GM23338 (cell line): ENCODE measurements at regions not wholly inside any gene's neighbourhood (a gene's known extent, or its start where the extent isn't known, plus 50 kb on each side); places are given as distances from the start of the nearest gene placed in this dataset.

Experiments
- ATAC-seq: fragments of 200-7000 bp; cut with Tn5 transposase; 3 replicates; pipeline ENCODE4 v1.9.1; 2020
- DNase-seq: peaks from one replicate; pipeline ENCODE4 v3.0.0-alpha.2; 2015; ENCODE audit warnings: low spot score
- H2AFZ ChIP-seq: fragments of 200-600 bp; sonication (generic); 2 replicates; pipeline ENCODE4 v1.8.0; 2016; ENCODE audit warnings: antibody characterized with exemption, mild to moderate bottlenecking, moderate library complexity
- H3F3A ChIP-seq: fragments of 200-600 bp; sonication (generic); replicated peaks from 2 replicates; pipeline ENCODE4 v1.8.0; 2017; ENCODE audit warnings: antibody characterized with exemption, mixed run types, low read depth
- H3K27ac ChIP-seq: fragments of 200-600 bp; sonication (generic); 2 replicates; pipeline ENCODE4 v1.6.1; 2016; ENCODE audit warnings: low read depth
- H3K27me3 ChIP-seq: fragments of 200-600 bp; sonication (generic); 2 replicates; pipeline ENCODE4 v1.8.0; 2016; ENCODE audit warnings: mild to moderate bottlenecking, mixed run types, moderate library complexity; ENCODE audit not compliant: insufficient read depth
- H3K36me3 ChIP-seq: fragments of 200-600 bp; sonication (generic); 2 replicates; pipeline ENCODE4 v1.8.0; 2016; ENCODE audit warnings: mild to moderate bottlenecking; ENCODE audit not compliant: insufficient read depth
- H3K4me1 ChIP-seq: fragments of 200-600 bp; sonication (generic); 2 replicates; pipeline ENCODE4 v1.8.0; 2016; ENCODE audit warnings: mild to moderate bottlenecking, moderate library complexity; ENCODE audit not compliant: insufficient read depth
- H3K4me2 ChIP-seq: fragments of 200-600 bp; sonication (generic); 2 replicates; pipeline ENCODE4 v1.7.1; 2017; ENCODE audit warnings: mixed run types
- H3K4me3 ChIP-seq: fragments of 200-600 bp; sonication (generic); 2 replicates; pipeline ENCODE4 v1.6.1; 2016; ENCODE audit warnings: mixed run types
- H3K79me2 ChIP-seq: fragments of 200-600 bp; sonication (generic); replicated peaks from 2 replicates; pipeline ENCODE4 v1.8.0; 2017; ENCODE audit warnings: mild to moderate bottlenecking; ENCODE audit not compliant: insufficient read depth
- H3K9me2 ChIP-seq: fragments of 200-600 bp; sonication (generic); 2 replicates; pipeline ENCODE4 v1.8.0; 2017; ENCODE audit not compliant: insufficient read depth
- H4K20me1 ChIP-seq: fragments of 200-600 bp; sonication (generic); replicated peaks from 2 replicates; pipeline ENCODE4 v1.8.0; 2017; ENCODE audit warnings: mild to moderate bottlenecking; ENCODE audit not compliant: insufficient read depth
- H3K27ac Mint-ChIP-seq: 2 replicates; pipeline ENCODE4 v1.8.0; 2020; ENCODE audit warnings: inconsistent platforms, mild to moderate bottlenecking, moderate library complexity, mixed read lengths
- H3K27me3 Mint-ChIP-seq: 3 replicates; pipeline ENCODE4 v1.8.0; 2022; ENCODE audit warnings: low read depth, mild to moderate bottlenecking, moderate library complexity, mixed read lengths, inconsistent platforms; ENCODE audit not compliant: insufficient read depth, poor library complexity
- H3K36me3 Mint-ChIP-seq: 3 replicates; pipeline ENCODE4 v1.8.0; 2021; ENCODE audit warnings: low read depth, mild to moderate bottlenecking, inconsistent platforms, moderate library complexity, mixed read lengths
- H3K4me1 Mint-ChIP-seq: 3 replicates; pipeline ENCODE4 v1.8.0; 2020; ENCODE audit warnings: mild to moderate bottlenecking, inconsistent platforms, mixed read lengths
- H3K4me3 Mint-ChIP-seq: 3 replicates; pipeline ENCODE4 v1.8.0; 2021; ENCODE audit warnings: moderate library complexity, mild to moderate bottlenecking, inconsistent platforms, mixed read lengths
- H3K9me3 Mint-ChIP-seq: 3 replicates; pipeline ENCODE4 v1.8.0; 2020; ENCODE audit warnings: moderate library complexity, mild to moderate bottlenecking, inconsistent platforms, mixed read lengths
- CREB1 ChIP-seq: fragments of 250-450 bp; sonication (Bioruptor Pico); IDR thresholded peaks from 2 replicates; pipeline ENCODE4 v1.5.0; 2020; ENCODE audit warnings: low read depth, mild to moderate bottlenecking, moderate library complexity
- ETS1 ChIP-seq: IDR thresholded peaks from 2 replicates; pipeline ENCODE4 v1.6.1; 2016; ENCODE audit warnings: antibody characterized with exemption
- EZH2 ChIP-seq: fragments of 200-600 bp; sonication (generic); IDR thresholded peaks from one replicate; pipeline ENCODE4 v1.8.0; 2017; ENCODE audit warnings: antibody characterized with exemption, mild to moderate bottlenecking, low read depth; ENCODE audit not compliant: unreplicated experiment
- JUNB ChIP-seq: IDR thresholded peaks from one replicate; pipeline ENCODE4 v1.6.1; 2016; ENCODE audit warnings: antibody characterized with exemption; ENCODE audit not compliant: unreplicated experiment
- POLR2AphosphoS5 ChIP-seq: IDR thresholded peaks from 2 replicates; pipeline ENCODE4 v1.6.1; 2016; ENCODE audit warnings: antibody characterized with exemption, low read depth
- ZNF114 ChIP-seq: fragments of 250-450 bp; sonication (Bioruptor Pico); IDR thresholded peaks from 2 replicates; pipeline ENCODE4 v1.5.0; 2020; ENCODE audit warnings: mild to moderate bottlenecking, moderate library complexity
- ZNF331 ChIP-seq: fragments of 250-450 bp; sonication (Bioruptor Pico); IDR thresholded peaks from 2 replicates; pipeline ENCODE4 v1.5.0; 2020; ENCODE audit warnings: low read depth, mild to moderate bottlenecking, moderate library complexity
- ZNF462 ChIP-seq: fragments of 250-450 bp; sonication (Bioruptor Pico); IDR thresholded peaks from 2 replicates; pipeline ENCODE4 v1.5.0; 2020; ENCODE audit warnings: mild to moderate bottlenecking, moderate library complexity

DNA sequence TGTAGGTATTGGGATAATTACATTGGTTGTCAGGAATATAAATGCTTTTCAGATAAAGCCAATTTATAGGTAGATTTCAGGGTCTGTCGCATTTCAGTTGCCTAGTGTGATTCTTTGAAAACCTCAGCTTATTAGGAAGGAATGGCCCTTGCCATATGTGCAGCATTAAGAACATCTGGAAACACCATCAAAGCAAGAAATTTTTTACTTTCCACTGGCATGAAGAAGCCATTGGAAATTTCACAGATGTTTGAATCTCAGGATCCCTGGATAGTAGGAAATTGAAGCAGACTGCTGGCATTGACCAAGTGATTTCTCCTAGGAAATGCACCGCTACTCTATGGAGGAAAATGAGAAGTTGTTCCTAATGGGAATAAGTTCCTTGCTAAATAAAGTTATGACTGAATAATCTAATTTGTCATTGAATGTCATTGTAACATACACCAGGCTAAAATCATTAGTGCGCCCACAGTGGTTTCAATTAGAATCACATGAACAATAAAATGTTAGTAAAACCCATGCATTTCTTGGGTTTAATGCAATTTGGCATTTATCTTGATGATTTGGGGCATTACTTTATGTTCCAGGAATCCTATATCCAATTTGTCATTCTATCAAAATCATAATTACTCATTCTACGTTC is 950.1 kb downstream of the EPHA7 start:
- DNase-seq = no peak
- no peaks in the 10 kb centered on the region; the same call in 1 of the 2 replicates for H3K36me3 ChIP-seq
- H3K4me1 ChIP-seq = 0 out of 2 replicates have a peak, but pooled peaks cover 4% of the 10 kb centered on the region
- no peaks in the 10 kb centered on the region for H3K9me2 ChIP-seq
- Mint-ChIP-seq H3K36me3 (peaks cover 12% of the 10 kb centered on the region; the same call in 2 of the 3 replicates), H3K4me1 (peaks cover 3% of the 10 kb centered on the region; the same call in 2 of the 3 replicates), H3K27ac (no peak overlapping the region), H3K9me3 (peaks cover 22% of the 10 kb centered on the region), H3K4me3 (no peak overlapping the region), H3K27me3 (no peaks in the 10 kb centered on the region)
- no peak overlapping the region for H3K4me3 ChIP-seq
- no peaks in the 10 kb centered on the region for H4K20me1 ChIP-seq
- H3K79me2 ChIP-seq = no peaks in the 10 kb centered on the region
- H3F3A ChIP-seq = no peaks in the 10 kb centered on the region
- no peak for TF ChIP-seq ZNF114
- no peak for TF ChIP-seq POLR2AphosphoS5
- TF ChIP-seq ZNF331 (CRISPR knock-in tag) = no peak
- no peak for TF ChIP-seq JUNB
- no peak for TF ChIP-seq CREB1 (CRISPR knock-in tag)
- TF ChIP-seq EZH2 = no peak
- no peak for TF ChIP-seq ETS1
- no peak for ATAC-seq
- H3K4me2 ChIP-seq = no peak overlapping the region
- H3K27me3 ChIP-seq = no peaks in the 10 kb centered on the region
- H2AFZ ChIP-seq = no peak overlapping the region
- no peak overlapping the region for H3K27ac ChIP-seq

DNA sequence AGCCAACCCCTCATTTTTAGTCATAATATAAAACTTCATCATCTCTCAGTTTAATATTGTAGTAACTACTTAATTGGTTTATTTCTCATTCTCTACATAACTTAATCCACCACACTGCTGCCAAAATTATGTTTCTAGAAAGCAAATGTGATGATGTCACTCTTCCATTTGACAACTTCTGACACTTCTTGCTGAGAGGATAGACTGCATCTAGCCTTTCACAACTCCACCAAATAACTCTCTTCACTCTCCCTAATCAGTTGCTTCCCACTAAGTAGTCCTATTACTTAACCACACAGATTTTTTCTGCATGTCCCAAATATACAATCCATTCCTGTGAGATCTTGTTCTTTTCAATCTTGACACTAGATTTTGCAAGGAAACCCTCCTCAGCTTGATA is 951.3 kb downstream of the EPHA7 start:
- Mint-ChIP-seq H3K9me3 (peaks cover 22% of the 10 kb centered on the region), H3K27me3 (no peaks in the 10 kb centered on the region), H3K4me3 (no peak overlapping the region), H3K36me3 (peaks cover 12% of the 10 kb centered on the region; the same call in 2 of the 3 replicates), H3K4me1 (peaks cover 7% of the 10 kb centered on the region), H3K27ac (no peak overlapping the region)
- H4K20me1 ChIP-seq = no peaks in the 10 kb centered on the region
- H3K36me3 ChIP-seq = no peaks in the 10 kb centered on the region; the same call in 1 of the 2 replicates
- TF ChIP-seq POLR2AphosphoS5 (no peak), ZNF462 (CRISPR knock-in tag) (no peak), ZNF114 (no peak), EZH2 (no peak)
- H3K27ac ChIP-seq = no peak overlapping the region
- DNase-seq (no peak), ATAC-seq (no peak)
- H3K4me3 ChIP-seq = no peak overlapping the region
- no peaks in the 10 kb centered on the region for H3K27me3 ChIP-seq
- H3K79me2 ChIP-seq = no peaks in the 10 kb centered on the region
- no peak overlapping the region for H3K4me2 ChIP-seq
- 0 out of 2 replicates have a peak, but pooled peaks cover 4% of the 10 kb centered on the region for H3K4me1 ChIP-seq
- H2AFZ ChIP-seq = no peak overlapping the region
- no peaks in the 10 kb centered on the region for H3F3A ChIP-seq
- no peaks in the 10 kb centered on the region for H3K9me2 ChIP-seq
